Stimulated activated CD8-positive, alpha-beta memory T cell treated with anti-CD3 and anti-CD28 coated beads, Interleukin-7, amount 100 ng/mL, for 4 hours (primary cell): ENCODE measurements at regions not wholly inside any gene's neighbourhood (a gene's known extent, or its start where the extent isn't known, plus 50 kb on each side); places are given as distances from the start of the nearest gene placed in this dataset.

Source experiments
- DNase-seq, 2 donors: peaks; one replicate each; pipeline ENCODE4 v3.0.0-alpha.2; 2020; ENCODE audit warnings: low read depth in 2 of 2

- no peak for DNase-seq
Observed at GRCh38 chr3:102599819-102600576, 165.2 kb downstream of the ZPLD1 start.

DNA sequence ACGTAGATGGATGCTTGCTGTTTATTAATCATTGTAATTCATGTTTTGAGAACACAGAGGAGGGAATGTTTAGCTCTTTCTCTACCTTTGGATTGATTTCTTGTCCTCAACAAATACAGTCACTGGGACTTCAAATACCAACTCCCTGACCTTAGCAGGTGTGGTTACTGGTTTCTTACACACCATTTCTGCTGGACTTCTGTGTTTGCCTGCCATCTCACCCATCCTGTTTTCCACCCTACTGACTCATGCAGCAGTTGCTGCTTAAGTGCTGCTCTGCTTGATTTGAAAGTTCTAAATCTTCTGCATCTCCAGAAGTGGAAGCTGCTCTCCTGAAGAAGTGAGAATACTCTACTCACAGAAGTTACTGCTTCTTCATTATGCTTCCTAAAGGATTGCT is 170.3 kb downstream of the ZPLD1 start:
- no peak for DNase-seq

- no peak for DNase-seq
Observed at GRCh38 chr3:102608875-102609274, 174.1 kb downstream of the ZPLD1 start.

DNA sequence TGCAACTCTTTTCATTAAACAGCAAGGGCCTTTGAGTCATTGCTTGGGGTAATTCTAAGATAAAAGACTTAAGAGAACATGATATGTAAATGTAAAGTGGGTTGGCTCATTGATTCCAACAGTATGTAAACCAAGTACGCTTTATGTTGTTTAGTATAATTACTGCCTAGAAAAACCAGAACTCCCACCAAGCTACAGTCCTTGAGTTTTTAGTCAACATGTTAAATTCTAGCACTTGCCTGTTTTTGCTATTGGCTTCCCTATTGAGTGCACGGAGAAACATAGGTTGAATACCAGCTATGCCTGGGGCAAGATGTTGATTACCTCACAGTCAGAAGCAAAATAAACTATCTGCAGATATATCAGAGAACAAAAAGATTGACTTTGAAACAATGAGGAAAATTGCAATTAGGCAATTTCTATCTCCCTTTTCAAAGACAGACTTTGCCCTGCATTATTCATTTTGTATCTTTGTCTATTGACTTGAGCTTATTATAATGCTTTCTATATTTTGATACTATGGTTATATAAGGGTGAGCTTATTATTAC is 179.3 kb downstream of the ZPLD1 start:
- no peak for DNase-seq

DNA sequence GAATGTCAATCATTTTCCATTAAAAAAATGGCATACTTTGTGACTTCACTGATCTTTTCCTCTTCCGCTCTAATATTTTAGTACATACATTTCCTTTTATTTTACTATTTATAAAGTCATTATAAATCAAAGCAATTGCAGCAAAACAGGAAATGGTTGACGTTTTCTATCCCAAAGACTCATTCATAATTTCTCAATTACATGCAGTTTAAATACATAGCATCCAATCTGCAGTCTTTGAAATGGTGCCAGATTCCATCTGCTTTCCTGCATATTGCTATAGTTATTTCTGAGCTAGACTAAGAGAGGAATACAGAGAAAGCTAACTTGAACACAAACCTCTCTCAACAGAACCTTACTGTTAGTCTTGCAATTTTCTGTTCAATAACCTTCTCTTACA is 179.8 kb downstream of the ZPLD1 start:
- no peak for DNase-seq

GRCh38 chr3:102617381-102617780 is 182.6 kb downstream of the ZPLD1 start:
- DNase-seq: no peak

DNA sequence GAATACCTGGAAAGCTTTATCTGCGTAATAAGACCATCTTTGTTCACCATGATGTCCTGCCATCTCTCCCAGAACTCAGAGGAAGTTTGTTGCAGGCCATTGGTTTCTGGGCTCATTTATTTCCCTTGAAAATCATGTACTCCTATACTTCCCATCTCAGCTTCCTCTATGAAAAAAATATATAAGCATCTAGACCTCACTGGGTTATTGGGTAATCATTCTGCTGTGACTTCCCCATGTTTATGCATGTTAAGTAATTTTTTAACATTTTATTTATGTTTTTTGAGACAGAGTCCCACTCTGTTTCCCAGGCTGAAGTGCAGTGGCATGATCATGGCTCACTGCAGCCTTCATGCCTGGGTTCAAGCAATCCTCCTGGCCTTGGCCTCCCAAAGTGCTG is 184.5 kb downstream of the ZPLD1 start:
- DNase-seq: no peak

DNA sequence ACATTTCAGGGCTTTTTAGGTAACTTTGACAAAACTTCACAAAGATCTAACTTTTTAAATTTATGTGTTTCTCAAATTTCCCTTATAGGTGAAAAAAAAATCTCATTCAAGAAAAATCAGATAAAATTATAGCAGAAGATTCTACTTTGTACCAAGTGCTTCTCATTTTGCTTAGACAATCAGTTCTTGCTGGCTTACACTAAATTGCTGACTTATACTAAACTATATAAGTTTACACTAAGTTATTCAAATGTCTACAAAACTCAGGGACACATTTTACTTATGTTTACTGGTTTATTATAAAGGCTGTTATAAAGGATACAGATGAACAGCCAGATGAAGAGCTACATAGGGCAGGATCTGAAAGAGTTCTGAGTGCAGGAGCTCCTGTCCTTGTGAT is 195.1 kb downstream of the ZPLD1 start:
- DNase-seq: no peak

- DNase-seq: no peak
Observed at GRCh38 chr3:102630531-102630930, 195.7 kb downstream of the ZPLD1 start.

DNA sequence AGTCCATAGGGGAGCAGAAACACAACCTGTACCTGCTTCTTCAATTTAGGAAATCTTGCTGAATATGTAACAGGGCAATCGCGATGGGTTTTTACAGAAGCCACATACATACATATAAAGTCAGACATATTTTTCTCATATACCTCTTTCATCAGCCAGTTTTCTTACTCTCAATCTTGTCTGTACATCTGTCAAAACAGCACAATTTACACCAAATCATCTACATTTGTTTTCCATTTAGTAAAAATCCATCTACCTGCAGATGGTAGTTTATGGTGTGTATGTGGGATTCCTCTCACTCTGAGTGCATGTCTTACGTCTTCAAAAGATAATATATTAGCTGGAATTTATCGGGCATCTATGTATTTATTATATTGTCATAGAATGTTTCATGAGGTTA is 208.7 kb downstream of the ZPLD1 start:
- no peak for DNase-seq

GRCh38 chr3:102646557-102646956 is 211.7 kb downstream of the ZPLD1 start:
- no peak for DNase-seq

DNA sequence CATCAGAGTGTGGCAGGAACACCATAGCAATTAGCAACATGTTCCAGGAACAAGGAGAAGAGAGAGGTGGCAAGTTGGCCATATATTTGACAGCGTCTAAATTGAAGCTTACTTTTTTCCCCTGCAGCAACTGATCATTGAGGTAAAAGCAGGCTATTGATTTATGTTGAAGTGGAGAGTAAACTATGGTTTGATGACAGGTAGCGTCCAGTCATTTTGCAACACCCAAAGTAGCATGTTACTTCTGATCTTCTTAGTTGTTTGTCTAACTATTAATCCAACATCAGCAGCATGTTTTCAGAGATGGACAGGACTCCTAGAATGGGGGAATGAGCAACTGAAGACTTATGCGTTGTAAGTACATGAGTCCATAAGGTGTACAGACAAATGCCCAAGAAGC is 225.8 kb downstream of the ZPLD1 start:
- DNase-seq: no peak

GRCh38 chr3:102661707-102662497 is 227.1 kb downstream of the ZPLD1 start:
- DNase-seq: no peak

- no peak for DNase-seq
Observed at GRCh38 chr3:102662498-102662772, 227.6 kb downstream of the ZPLD1 start.

DNA sequence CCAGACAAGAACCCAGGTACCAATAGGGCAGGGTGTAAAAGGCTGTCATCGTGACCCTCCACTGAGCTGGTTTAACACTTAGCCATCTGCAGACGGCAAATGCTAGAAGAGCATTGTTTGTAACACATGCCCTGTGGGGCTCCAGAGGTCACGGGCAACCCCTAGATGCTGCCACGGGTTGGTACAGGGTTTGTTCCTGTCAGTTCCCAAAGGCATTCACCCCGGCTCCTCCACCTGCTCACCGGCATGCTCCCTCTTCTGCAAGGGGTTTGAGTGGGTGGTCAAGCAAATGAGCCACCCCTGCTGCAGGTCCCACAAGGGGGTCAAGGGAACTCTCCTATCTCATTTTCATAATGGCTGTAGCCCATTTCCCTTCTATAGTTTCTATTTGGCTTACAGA is 229.3 kb downstream of the ZPLD1 start:
- DNase-seq: no peak

- no peak for DNase-seq
Observed at GRCh38 chr3:102665183-102665582, 230.4 kb downstream of the ZPLD1 start.

DNA sequence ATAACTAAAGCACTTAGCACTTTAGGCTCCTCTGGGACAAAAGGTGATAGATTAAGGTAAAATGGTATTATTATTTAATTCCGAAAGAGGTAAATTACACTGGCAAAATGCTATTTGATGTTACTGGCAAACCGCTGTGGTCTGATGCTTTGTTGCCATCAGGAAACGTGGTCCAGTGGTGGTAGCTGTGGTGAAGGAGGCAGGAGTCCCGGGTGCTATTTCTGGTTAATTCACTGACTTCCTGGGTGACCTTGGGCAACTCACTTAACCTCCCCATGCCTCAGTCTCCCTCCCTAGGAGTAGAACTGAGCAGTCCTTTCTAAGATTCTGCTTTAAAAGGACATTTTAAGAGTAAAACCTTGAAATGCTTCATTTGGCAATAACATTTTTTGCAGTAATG is 233.4 kb downstream of the ZPLD1 start:
- DNase-seq: no peak

- no peak for DNase-seq
Observed at GRCh38 chr3:102670986-102671385, 236.2 kb downstream of the ZPLD1 start.

DNA sequence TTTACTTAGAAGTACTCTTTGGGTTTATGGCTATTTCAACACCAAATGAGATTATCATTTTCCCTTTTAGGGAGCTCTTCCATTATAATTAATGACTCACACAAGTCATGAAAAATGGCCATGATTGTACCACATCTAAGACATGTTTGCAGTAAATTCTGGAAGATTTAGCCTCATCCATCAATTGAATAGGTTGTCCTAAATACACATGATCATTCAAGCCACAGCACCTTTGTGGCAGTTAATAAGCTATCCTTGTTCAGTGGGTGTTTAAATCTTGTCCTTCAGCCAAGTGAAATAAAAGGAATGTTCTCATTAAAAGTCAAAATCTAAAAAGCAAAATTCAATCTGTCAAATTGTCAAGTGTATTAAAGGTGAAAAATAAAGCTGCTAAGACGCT is 237.5 kb downstream of the ZPLD1 start:
- no peak for DNase-seq

DNA sequence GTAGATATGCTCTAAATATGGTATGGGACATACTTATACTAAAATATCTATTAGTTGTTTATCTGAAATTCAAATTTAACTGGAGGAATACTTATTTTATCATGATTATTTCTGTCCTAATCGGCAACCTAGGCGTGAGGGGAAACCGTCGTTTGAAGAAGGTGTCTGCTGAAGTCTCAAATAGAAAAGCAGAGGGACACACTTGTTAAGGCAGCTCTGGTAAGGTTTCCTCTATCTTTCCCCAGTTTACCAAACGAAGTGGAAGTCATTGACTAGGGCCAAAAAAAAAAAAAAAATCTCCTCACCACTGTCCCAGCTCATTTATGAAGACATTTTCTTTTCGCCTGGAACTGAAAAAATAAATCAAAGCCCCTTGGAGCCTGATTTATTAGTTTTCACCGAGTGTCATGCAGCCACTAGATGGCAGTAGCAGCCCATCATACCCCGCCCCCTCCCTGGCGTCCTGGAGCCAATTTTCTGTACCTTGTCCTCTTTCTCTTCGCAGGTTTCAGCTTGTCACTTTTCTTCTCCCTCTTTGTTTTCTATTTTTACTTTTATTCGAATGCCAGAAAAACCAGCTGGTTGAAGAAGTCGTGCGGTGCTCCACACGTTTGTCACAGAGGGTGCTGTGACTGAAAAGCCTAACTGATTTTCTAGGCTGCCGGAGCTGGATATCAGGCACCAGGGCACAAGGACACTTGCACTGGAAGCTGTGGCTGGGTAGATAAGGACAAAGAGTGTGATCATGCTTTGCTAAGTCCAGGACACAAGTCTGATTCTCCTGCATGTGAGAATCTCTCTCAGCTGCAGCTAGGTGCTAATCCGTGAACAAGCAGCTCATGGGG is 238.7 kb downstream of the ZPLD1 start:
- DNase-seq: peak; percentile 1 to 27

GRCh38 chr3:102674284-102674683 is 239.5 kb downstream of the ZPLD1 start:
- DNase-seq: no peak

DNA sequence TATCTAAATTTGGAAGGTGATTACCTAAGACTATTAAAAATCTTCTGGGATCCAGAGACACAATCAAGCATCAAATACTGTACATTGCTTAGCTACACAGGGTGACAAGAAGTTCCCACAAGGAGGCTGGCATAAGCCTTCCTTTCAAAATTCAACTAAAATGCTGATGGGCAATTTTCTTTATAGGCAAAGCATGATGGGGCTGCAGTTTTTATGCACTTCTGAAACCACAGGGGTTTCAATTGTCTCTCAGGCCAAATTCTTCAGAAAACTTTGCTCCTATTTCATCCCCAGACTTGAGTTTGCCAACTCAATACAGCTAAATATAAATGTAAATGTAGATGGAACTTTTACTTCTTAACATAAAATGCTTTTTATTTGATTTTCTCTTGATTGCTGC is 241.6 kb downstream of the ZPLD1 start:
- no peak for DNase-seq
